IMR-90 (cell line): ENCODE measurements at regions not wholly inside any gene's neighbourhood (a gene's known extent, or its start where the extent isn't known, plus 50 kb on each side); places are given as distances from the start of the nearest gene placed in this dataset.
"Not testable (repeated sequence)": the region's sequence is repeated elsewhere in the genome, so short reads cannot be mapped to it uniquely, and the experiment has no call there.

Experiments
- ATAC-seq: fragments of 200-7000 bp; cut with Tn5 transposase; 2 replicates; pipeline ENCODE4 v1.9.1; 2020; ENCODE audit warnings: low read depth, mild to moderate bottlenecking, moderate library complexity
- BruUV-seq: library from RNA; stranded (reverse); fragments of 400-500 nt; replicated peaks from 2 replicates; lab custom pipeline; 2021; lab: Mats Ljungman, UMichigan
- CTCF ChIA-PET: fragments of 300-600 bp; formaldehyde crosslinking; extraction: SDS; loops from one replicate; lab custom pipeline; 2021; ENCODE audit warnings: antibody characterized with exemption; lab: Yijun Ruan, JAX
- POLR2A ChIA-PET: fragments of 300-600 bp; sonication (Branson Sonifier 250); formaldehyde crosslinking; loops from one replicate; lab custom pipeline; 2022; ENCODE audit warnings: antibody characterized with exemption; ENCODE audit not compliant: unreplicated experiment; lab: Charles Lee
- DNase-seq: peaks from one replicate; pipeline ENCODE4 v3.0.0; 2013
- H2AFZ ChIP-seq: replicated peaks from 2 replicates; pipeline ENCODE3; 2013; ENCODE audit warnings: low read length, mild to moderate bottlenecking; ENCODE audit not compliant: poor library complexity
- H2AK5ac ChIP-seq: 2 replicates; pipeline ENCODE4 v1.6.1; 2013; ENCODE audit warnings: low read depth, low read length, inconsistent platforms
- H2AK9ac ChIP-seq: replicated peaks from 2 replicates; pipeline ENCODE3; 2013; ENCODE audit warnings: mild to moderate bottlenecking, low read depth, low read length, moderate library complexity; ENCODE audit not compliant: poor library complexity
- H2BK120ac ChIP-seq: 2 replicates; pipeline ENCODE4 v1.6.1; 2013; ENCODE audit warnings: low read depth, low read length, inconsistent platforms
- H2BK15ac ChIP-seq: 3 replicates; pipeline ENCODE4 v1.6.1; 2013; ENCODE audit warnings: low read depth, low read length, inconsistent platforms
- H2BK20ac ChIP-seq: 2 replicates; pipeline ENCODE4 v1.6.1; 2013; ENCODE audit warnings: low read depth, mild to moderate bottlenecking, inconsistent platforms, low read length, moderate library complexity
- H2BK5ac ChIP-seq: 2 replicates; pipeline ENCODE4 v1.6.1; 2013; ENCODE audit warnings: mild to moderate bottlenecking, low read depth, low read length, inconsistent platforms; ENCODE audit not compliant: poor library complexity, severe bottlenecking
- H3K14ac ChIP-seq: replicated peaks from 2 replicates; pipeline ENCODE4 v1.6.1; 2013; ENCODE audit warnings: low read depth, low read length, inconsistent platforms
- H3K18ac ChIP-seq: 2 replicates; pipeline ENCODE4 v1.6.1; 2013; ENCODE audit warnings: low read depth, low read length, control low read depth
- H3K23ac ChIP-seq: 2 replicates; pipeline ENCODE4 v1.6.1; 2013; ENCODE audit warnings: low read depth, low read length, inconsistent platforms
- H3K27ac ChIP-seq: 2 replicates; pipeline ENCODE4 v1.5.1; 2013; ENCODE audit warnings: mild to moderate bottlenecking, control low read depth, low read length; ENCODE audit not compliant: insufficient read depth
- H3K27me3 ChIP-seq: 2 replicates; pipeline ENCODE4 v1.6.1; 2013; ENCODE audit warnings: low read length; ENCODE audit not compliant: control insufficient read depth, insufficient read depth
- H3K36me3 ChIP-seq: 2 replicates; pipeline ENCODE4 v1.6.1; 2013; ENCODE audit warnings: low read length, mixed read lengths; ENCODE audit not compliant: control insufficient read depth, insufficient read depth
- H3K4ac ChIP-seq: 2 replicates; pipeline ENCODE4 v1.6.1; 2013; ENCODE audit warnings: low read depth, low read length, inconsistent platforms
- H3K4me1 ChIP-seq: 2 replicates; pipeline ENCODE4 v1.6.1; 2013; ENCODE audit warnings: low read length, mixed read lengths; ENCODE audit not compliant: control insufficient read depth, insufficient read depth
- H3K4me2 ChIP-seq: 2 replicates; pipeline ENCODE4 v1.6.1; 2013; ENCODE audit warnings: low read depth, mild to moderate bottlenecking, control low read depth, low read length, moderate library complexity
- H3K4me3 ChIP-seq: 2 replicates; pipeline ENCODE4 v1.5.1; 2013; ENCODE audit warnings: low read depth, mild to moderate bottlenecking, control low read depth, low read length, moderate library complexity; ENCODE audit not compliant: insufficient read depth
- H3K56ac ChIP-seq: 2 replicates; pipeline ENCODE4 v1.6.1; 2013; ENCODE audit warnings: low read length, inconsistent platforms; ENCODE audit not compliant: insufficient read depth; ENCODE audit errors: extremely low read depth
- H3K79me1 ChIP-seq, 2 experiments: 2 replicates each; pipeline ENCODE4 v1.6.1; 2013; ENCODE audit warnings: low read length in 2 of 2, inconsistent platforms in 1 of 2, low read depth in 1 of 2
- H3K9ac ChIP-seq: 2 replicates; pipeline ENCODE4 v1.6.1; 2013; ENCODE audit warnings: low read depth, low read length, control low read depth
- H3K9me1 ChIP-seq: 2 replicates; pipeline ENCODE4 v1.6.1; 2013; ENCODE audit warnings: low read length, inconsistent platforms; ENCODE audit not compliant: insufficient read depth
- H3K9me3 ChIP-seq: 2 replicates; pipeline ENCODE4 v1.6.1; 2013; ENCODE audit warnings: low read length; ENCODE audit not compliant: control insufficient read depth, insufficient read depth
- H4K20me1 ChIP-seq: 2 replicates; pipeline ENCODE4 v1.6.1; 2013; ENCODE audit warnings: low read length, inconsistent platforms; ENCODE audit not compliant: insufficient read depth
- H4K5ac ChIP-seq: 2 replicates; pipeline ENCODE4 v1.6.1; 2013; ENCODE audit warnings: mild to moderate bottlenecking, low read depth, low read length, control low read depth
- H4K8ac ChIP-seq, 2 experiments: 2 replicates each; pipeline ENCODE4 v1.6.1; 2013; ENCODE audit warnings: low read depth in 2 of 2, low read length in 2 of 2, control low read depth in 1 of 2, inconsistent platforms in 1 of 2
- H4K91ac ChIP-seq: 2 replicates; pipeline ENCODE4 v1.6.1; 2013; ENCODE audit warnings: low read depth, low read length, inconsistent platforms; ENCODE audit not compliant: insufficient read depth
- WGBS, 2 experiments: methylation state at CpG; one replicate each; pipeline versions ENCODE4 v1.1.5 to v1.1.7; 2013; ENCODE audit warnings: missing lambda C conversion rate in 2 of 2; ENCODE audit not compliant: insufficient read length in 1 of 2; ENCODE audit errors: extremely low coverage in 2 of 2; 5-methylcytosine and 5-hydroxymethylcytosine counted together
- dilution Hi-C: fragments of 300-500 bp; cut with HindIII; formaldehyde crosslinking; loops from one replicate; pipeline ENCODE4 v1.14.3; 2018; ENCODE audit warnings: low sequenced_read_pairs; ENCODE audit not compliant: unreplicated experiment
- in situ Hi-C: fragments of 300-500 bp; cut with MboI; formaldehyde crosslinking; loops from 3 replicates; pipeline ENCODE4 v1.14.3; 2019; ENCODE audit warnings: low sequenced_read_pairs, inconsistent platforms, mixed read lengths
- intact Hi-C: fragments of 100-400 bp; cut with micrococcal nuclease; formaldehyde crosslinking; loops from 2 replicates; pipeline ENCODE4 v1.10.0; 2022

- H4K5ac ChIP-seq, H3K9ac ChIP-seq, in situ Hi-C loops, H3K14ac ChIP-seq, H3K9me3 ChIP-seq, H2AK5ac ChIP-seq, POLR2A ChIA-PET, H2BK15ac ChIP-seq, H3K9me1 ChIP-seq, ATAC-seq, H3K56ac ChIP-seq, H4K20me1 ChIP-seq, CTCF ChIA-PET, H3K4me2 ChIP-seq, H2BK20ac ChIP-seq, H3K23ac ChIP-seq, H2BK5ac ChIP-seq, H3K79me1 ChIP-seq, H2BK120ac ChIP-seq, H3K4me1 ChIP-seq, H3K18ac ChIP-seq, H3K4ac ChIP-seq, dilution Hi-C loops, intact Hi-C loops, H4K8ac ChIP-seq, H3K27ac ChIP-seq, BruUV-seq, DNase-seq, H4K91ac ChIP-seq, H3K36me3 ChIP-seq, H2AK9ac ChIP-seq, H2AFZ ChIP-seq, H3K4me3 ChIP-seq: not testable (repeated sequence)
- no CpG with 5 or more reads among the region's 1 CpG for WGBS, 2 experiments
- peaks cover 10% of the 10 kb centered on the region for H3K27me3 ChIP-seq
Measured at GRCh38 chr1:143644035-143644434, 327.8 kb downstream of the FAM72C start.
